ENCODE measurements at regions not wholly inside any gene's neighbourhood (a gene's known extent, or its start where the extent isn't known, plus 50 kb on each side); places are given as distances from the start of the nearest gene placed in this dataset.

- TF ChIP-seq, protein P1, sequence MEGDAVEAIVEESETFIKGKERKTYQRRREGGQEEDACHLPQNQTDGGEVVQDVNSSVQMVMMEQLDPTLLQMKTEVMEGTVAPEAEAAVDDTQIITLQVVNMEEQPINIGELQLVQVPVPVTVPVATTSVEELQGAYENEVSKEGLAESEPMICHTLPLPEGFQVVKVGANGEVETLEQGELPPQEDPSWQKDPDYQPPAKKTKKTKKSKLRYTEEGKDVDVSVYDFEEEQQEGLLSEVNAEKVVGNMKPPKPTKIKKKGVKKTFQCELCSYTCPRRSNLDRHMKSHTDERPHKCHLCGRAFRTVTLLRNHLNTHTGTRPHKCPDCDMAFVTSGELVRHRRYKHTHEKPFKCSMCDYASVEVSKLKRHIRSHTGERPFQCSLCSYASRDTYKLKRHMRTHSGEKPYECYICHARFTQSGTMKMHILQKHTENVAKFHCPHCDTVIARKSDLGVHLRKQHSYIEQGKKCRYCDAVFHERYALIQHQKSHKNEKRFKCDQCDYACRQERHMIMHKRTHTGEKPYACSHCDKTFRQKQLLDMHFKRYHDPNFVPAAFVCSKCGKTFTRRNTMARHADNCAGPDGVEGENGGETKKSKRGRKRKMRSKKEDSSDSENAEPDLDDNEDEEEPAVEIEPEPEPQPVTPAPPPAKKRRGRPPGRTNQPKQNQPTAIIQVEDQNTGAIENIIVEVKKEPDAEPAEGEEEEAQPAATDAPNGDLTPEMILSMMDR (IDR thresholded peaks at IDR 0.05): no peak
- TF ChIP-seq ZNF232 (CRISPR knock-in tag; IDR thresholded peaks at IDR 0.05): no peak
- no peak for TF ChIP-seq NFE2L1 (CRISPR knock-in tag; IDR thresholded peaks at IDR 0.05)
- no peak for TF ChIP-seq CREB1 (CRISPR knock-in tag; IDR thresholded peaks at IDR 0.05)
- no peak for TF ChIP-seq ZNF423 (CRISPR knock-in tag; IDR thresholded peaks at IDR 0.05)
- no peak for TF ChIP-seq SP1 (CRISPR knock-in tag; conservative IDR thresholded peaks at IDR 0.05)
- no peak for TF ChIP-seq MYBL2 (CRISPR knock-in tag; IDR thresholded peaks at IDR 0.05)
- TF ChIP-seq, protein P2, sequence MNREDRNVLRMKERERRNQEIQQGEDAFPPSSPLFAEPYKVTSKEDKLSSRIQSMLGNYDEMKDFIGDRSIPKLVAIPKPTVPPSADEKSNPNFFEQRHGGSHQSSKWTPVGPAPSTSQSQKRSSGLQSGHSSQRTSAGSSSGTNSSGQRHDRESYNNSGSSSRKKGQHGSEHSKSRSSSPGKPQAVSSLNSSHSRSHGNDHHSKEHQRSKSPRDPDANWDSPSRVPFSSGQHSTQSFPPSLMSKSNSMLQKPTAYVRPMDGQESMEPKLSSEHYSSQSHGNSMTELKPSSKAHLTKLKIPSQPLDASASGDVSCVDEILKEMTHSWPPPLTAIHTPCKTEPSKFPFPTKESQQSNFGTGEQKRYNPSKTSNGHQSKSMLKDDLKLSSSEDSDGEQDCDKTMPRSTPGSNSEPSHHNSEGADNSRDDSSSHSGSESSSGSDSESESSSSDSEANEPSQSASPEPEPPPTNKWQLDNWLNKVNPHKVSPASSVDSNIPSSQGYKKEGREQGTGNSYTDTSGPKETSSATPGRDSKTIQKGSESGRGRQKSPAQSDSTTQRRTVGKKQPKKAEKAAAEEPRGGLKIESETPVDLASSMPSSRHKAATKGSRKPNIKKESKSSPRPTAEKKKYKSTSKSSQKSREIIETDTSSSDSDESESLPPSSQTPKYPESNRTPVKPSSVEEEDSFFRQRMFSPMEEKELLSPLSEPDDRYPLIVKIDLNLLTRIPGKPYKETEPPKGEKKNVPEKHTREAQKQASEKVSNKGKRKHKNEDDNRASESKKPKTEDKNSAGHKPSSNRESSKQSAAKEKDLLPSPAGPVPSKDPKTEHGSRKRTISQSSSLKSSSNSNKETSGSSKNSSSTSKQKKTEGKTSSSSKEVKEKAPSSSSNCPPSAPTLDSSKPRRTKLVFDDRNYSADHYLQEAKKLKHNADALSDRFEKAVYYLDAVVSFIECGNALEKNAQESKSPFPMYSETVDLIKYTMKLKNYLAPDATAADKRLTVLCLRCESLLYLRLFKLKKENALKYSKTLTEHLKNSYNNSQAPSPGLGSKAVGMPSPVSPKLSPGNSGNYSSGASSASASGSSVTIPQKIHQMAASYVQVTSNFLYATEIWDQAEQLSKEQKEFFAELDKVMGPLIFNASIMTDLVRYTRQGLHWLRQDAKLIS (CRISPR knock-in tag; IDR thresholded peaks at IDR 0.05; ENCODE audit: borderline replicate concordance): no peak
- TF ChIP-seq PRRX2 (CRISPR knock-in tag; IDR thresholded peaks at IDR 0.05): no peak
- TF ChIP-seq ETV6 (CRISPR knock-in tag; IDR thresholded peaks at IDR 0.05): no peak
Measured at GRCh38 chr4:12562476-12563140, 921.5 kb downstream of the RAB28 start.
